HPDE6-E6E7 (cell line): ENCODE measurements at regions not wholly inside any gene's neighbourhood (a gene's known extent, or its start where the extent isn't known, plus 50 kb on each side); places are given as distances from the start of the nearest gene placed in this dataset.

Experiments used
- DNase-seq: peaks from one replicate; pipeline ENCODE4 v3.0.0; 2011; ENCODE audit warnings: missing footprints; ENCODE audit errors: extremely low spot score

GRCh38 chr12:104858611-104859543, 99.2 kb downstream of the SLC41A2 start:
- no peak for DNase-seq

GRCh38 chr12:104856531-104856930, 101.6 kb downstream of the SLC41A2 start:
- no peak for DNase-seq

- no peak for DNase-seq
Observed at GRCh38 chr12:104855599-104855998, 102.5 kb downstream of the SLC41A2 start.

GRCh38 chr12:104852896-104853295, 105.2 kb downstream of the SLC41A2 start:
- DNase-seq: no peak

- DNase-seq: no peak
Observed at GRCh38 chr12:104852102-104852501, 106.0 kb downstream of the SLC41A2 start.

GRCh38 chr12:104850781-104851180, 107.3 kb downstream of the SLC41A2 start:
- no peak for DNase-seq

- no peak for DNase-seq
Observed at GRCh38 chr12:104846056-104846767, 111.9 kb downstream of the SLC41A2 start.

- no peak for DNase-seq
Observed at GRCh38 chr12:104844123-104844522, 114.0 kb downstream of the SLC41A2 start.

GRCh38 chr12:104840262-104840661, 117.8 kb downstream of the SLC41A2 start:
- DNase-seq: no peak

GRCh38 chr12:104835317-104835716, 122.8 kb downstream of the SLC41A2 start:
- DNase-seq: no peak

GRCh38 chr12:104834607-104835006, 123.5 kb downstream of the SLC41A2 start:
- DNase-seq: no peak

GRCh38 chr12:104833756-104834155, 124.3 kb downstream of the SLC41A2 start:
- no peak for DNase-seq

- DNase-seq: no peak
Observed at GRCh38 chr12:104828015-104828414, 130.1 kb downstream of the SLC41A2 start.

- no peak for DNase-seq
Observed at GRCh38 chr12:104827587-104827986, 130.5 kb downstream of the SLC41A2 start.

- DNase-seq: no peak
Observed at GRCh38 chr12:104825408-104825807, 132.7 kb downstream of the SLC41A2 start.

GRCh38 chr12:104823985-104824461, 134.1 kb downstream of the SLC41A2 start:
- DNase-seq: no peak

- DNase-seq: no peak
Observed at GRCh38 chr12:104822941-104823340, 135.1 kb downstream of the SLC41A2 start.

GRCh38 chr12:104816845-104817503, 141.1 kb downstream of the SLC41A2 start:
- no peak for DNase-seq

GRCh38 chr12:104815935-104816334, 142.2 kb downstream of the SLC41A2 start:
- DNase-seq: no peak

GRCh38 chr12:104814944-104815343, 143.1 kb downstream of the SLC41A2 start:
- no peak for DNase-seq
